ENCODE measurements at regions not wholly inside any gene's neighbourhood (a gene's known extent, or its start where the extent isn't known, plus 50 kb on each side); places are given as distances from the start of the nearest gene placed in this dataset.

GRCh38 chr10:128377988-128378387 lies 251.8 kb upstream of the MKI67 start:
- DNase-seq (ENCODE audit: low read depth), result no peak
- Histone ChIP-seq H3K36me3 (ENCODE audit: control insufficient read depth, insufficient read depth, low read length) (no peaks in the 10 kb centered on the region), H3K27me3 (ENCODE audit: control insufficient read depth, insufficient read depth, low read length) (no peaks in the 10 kb centered on the region), H3K4me3 (ENCODE audit: low read depth, low read length) (no peak overlapping the region)
- TF ChIP-seq, protein P1, sequence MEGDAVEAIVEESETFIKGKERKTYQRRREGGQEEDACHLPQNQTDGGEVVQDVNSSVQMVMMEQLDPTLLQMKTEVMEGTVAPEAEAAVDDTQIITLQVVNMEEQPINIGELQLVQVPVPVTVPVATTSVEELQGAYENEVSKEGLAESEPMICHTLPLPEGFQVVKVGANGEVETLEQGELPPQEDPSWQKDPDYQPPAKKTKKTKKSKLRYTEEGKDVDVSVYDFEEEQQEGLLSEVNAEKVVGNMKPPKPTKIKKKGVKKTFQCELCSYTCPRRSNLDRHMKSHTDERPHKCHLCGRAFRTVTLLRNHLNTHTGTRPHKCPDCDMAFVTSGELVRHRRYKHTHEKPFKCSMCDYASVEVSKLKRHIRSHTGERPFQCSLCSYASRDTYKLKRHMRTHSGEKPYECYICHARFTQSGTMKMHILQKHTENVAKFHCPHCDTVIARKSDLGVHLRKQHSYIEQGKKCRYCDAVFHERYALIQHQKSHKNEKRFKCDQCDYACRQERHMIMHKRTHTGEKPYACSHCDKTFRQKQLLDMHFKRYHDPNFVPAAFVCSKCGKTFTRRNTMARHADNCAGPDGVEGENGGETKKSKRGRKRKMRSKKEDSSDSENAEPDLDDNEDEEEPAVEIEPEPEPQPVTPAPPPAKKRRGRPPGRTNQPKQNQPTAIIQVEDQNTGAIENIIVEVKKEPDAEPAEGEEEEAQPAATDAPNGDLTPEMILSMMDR (IDR thresholded peaks at IDR 0.05; ENCODE audit: insufficient read depth, low read length, poor library complexity, severe bottlenecking), result no peak

- Histone ChIP-seq H3K36me3 (ENCODE audit: control insufficient read depth, insufficient read depth, low read length) (no peaks in the 10 kb centered on the region), H3K4me3 (ENCODE audit: low read depth, low read length) (no peak overlapping the region), H3K27me3 (ENCODE audit: control insufficient read depth, insufficient read depth, low read length) (no peaks in the 10 kb centered on the region)
- TF ChIP-seq, protein P1 (IDR thresholded peaks at IDR 0.05; ENCODE audit: insufficient read depth, low read length, poor library complexity, severe bottlenecking), result no peak
- no peak for DNase-seq (ENCODE audit: low read depth)
These were observed 254.7 kb upstream of the MKI67 start for GRCh38 chr10:128380946-128381345.

- H3K27me3 ChIP-seq (ENCODE audit: control insufficient read depth, insufficient read depth, low read length), result no peaks in the 10 kb centered on the region
- TF ChIP-seq, protein P1 (IDR thresholded peaks at IDR 0.05; ENCODE audit: insufficient read depth, low read length, poor library complexity, severe bottlenecking), result no peak
- H3K4me3 ChIP-seq (ENCODE audit: low read depth, low read length), result no peak overlapping the region
- H3K36me3 ChIP-seq (ENCODE audit: control insufficient read depth, insufficient read depth, low read length), result no peaks in the 10 kb centered on the region
- DNase-seq (ENCODE audit: low read depth), result no peak
These were observed 256.0 kb upstream of the MKI67 start for GRCh38 chr10:128382225-128382624.

- TF ChIP-seq, protein P1 (IDR thresholded peaks at IDR 0.05; ENCODE audit: insufficient read depth, low read length, poor library complexity, severe bottlenecking), result no peak
- no peak overlapping the region for H3K4me3 ChIP-seq (ENCODE audit: low read depth, low read length)
- DNase-seq (ENCODE audit: low read depth), result no peak
- H3K36me3 ChIP-seq (ENCODE audit: control insufficient read depth, insufficient read depth, low read length), result no peaks in the 10 kb centered on the region
- H3K27me3 ChIP-seq (ENCODE audit: control insufficient read depth, insufficient read depth, low read length), result no peaks in the 10 kb centered on the region
These were observed 258.6 kb upstream of the MKI67 start for GRCh38 chr10:128384831-128385230.

GRCh38 chr10:128386231-128386630 lies 260.0 kb upstream of the MKI67 start:
- DNase-seq (ENCODE audit: low read depth), result no peak
- H3K36me3 ChIP-seq (ENCODE audit: control insufficient read depth, insufficient read depth, low read length), result no peaks in the 10 kb centered on the region
- TF ChIP-seq, protein P1 (IDR thresholded peaks at IDR 0.05; ENCODE audit: insufficient read depth, low read length, poor library complexity, severe bottlenecking), result no peak

DNA sequence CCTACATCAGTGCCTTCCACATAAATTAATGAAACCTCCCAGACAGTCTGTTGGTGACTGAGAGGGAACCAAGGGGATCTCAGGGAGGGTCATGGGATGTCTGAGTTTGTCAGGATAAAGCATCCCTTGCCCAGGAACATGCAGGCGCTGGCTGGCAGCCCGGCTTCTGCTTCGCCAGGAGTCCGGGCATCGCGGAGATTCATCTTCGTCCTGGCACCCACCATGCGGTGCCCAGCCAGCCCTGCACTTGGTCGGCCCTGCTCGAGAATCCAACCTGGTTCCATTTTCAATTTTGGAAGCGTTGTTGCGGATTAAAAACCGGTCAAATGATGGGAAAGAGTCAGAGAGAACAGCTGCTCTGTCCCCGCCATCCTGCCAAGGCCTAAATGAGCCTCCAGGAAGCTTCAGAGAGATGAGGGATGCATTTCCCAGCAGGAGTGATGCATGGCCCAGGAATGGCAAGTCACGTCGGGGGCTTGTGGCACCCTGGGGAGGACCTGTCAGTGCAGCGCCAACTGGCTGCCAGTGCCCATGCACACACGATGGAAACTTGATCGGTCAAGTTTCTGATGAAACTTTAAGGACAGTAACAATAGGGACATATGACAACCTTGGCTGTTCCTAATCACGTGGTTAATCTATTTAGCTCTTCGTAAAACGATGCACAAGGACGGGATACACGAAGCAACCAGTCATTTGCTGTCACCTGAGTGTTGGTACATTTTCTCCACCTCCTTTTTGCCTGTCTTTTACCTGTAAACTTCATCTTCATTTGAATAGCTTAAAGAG lies 260.8 kb upstream of the MKI67 start:
- no peaks in the 10 kb centered on the region for H3K27me3 ChIP-seq (ENCODE audit: control insufficient read depth, insufficient read depth, low read length)
- no peaks in the 10 kb centered on the region for H3K36me3 ChIP-seq (ENCODE audit: control insufficient read depth, insufficient read depth, low read length)
- TF ChIP-seq, protein P1 (IDR thresholded peaks at IDR 0.05; ENCODE audit: insufficient read depth, low read length, poor library complexity, severe bottlenecking), result no peak
- no peak for DNase-seq (ENCODE audit: low read depth)
- H3K4me3 ChIP-seq (ENCODE audit: low read depth, low read length), result no peak overlapping the region

More at GRCh38 chr10:128386231-128386630, 260.0 kb upstream of the MKI67 start:
- no peaks in the 10 kb centered on the region for H3K27me3 ChIP-seq (ENCODE audit: control insufficient read depth, insufficient read depth, low read length)
- no peak overlapping the region for H3K4me3 ChIP-seq (ENCODE audit: low read depth, low read length)

Data from kidney epithelial cell (primary cell).